DND-41 (cell line): ENCODE measurements at regions not wholly inside any gene's neighbourhood (a gene's known extent, or its start where the extent isn't known, plus 50 kb on each side); places are given as distances from the start of the nearest gene placed in this dataset.

ENCODE experiments used
- ATAC-seq: fragments of 200-7000 bp; cut with Tn5 transposase; 3 replicates; pipeline ENCODE4 v1.9.1; 2021; ENCODE audit warnings: low read depth; ENCODE audit not compliant: insufficient read depth
- DNase-seq: peaks from one replicate; pipeline ENCODE4 v3.0.0-alpha.2; 2020
- H2AFZ ChIP-seq: 2 replicates; pipeline ENCODE4 v1.6.0; 2012; ENCODE audit warnings: low read depth, low read length
- H3K27ac ChIP-seq: 2 replicates; pipeline ENCODE4 v1.5.1; 2012; ENCODE audit warnings: low read length, inconsistent platforms
- H3K27me3 ChIP-seq: fragments of 200-600 bp; sonication (generic); 2 replicates; pipeline ENCODE4 v1.6.0; 2012; ENCODE audit warnings: low read length, mild to moderate bottlenecking, inconsistent platforms; ENCODE audit not compliant: insufficient read depth, poor library complexity
- H3K36me3 ChIP-seq: 2 replicates; pipeline ENCODE4 v1.5.1; 2012; ENCODE audit warnings: low read length, inconsistent platforms; ENCODE audit not compliant: insufficient read depth
- H3K4me1 ChIP-seq: 2 replicates; pipeline ENCODE4 v1.5.1; 2012; ENCODE audit warnings: mild to moderate bottlenecking, low read length; ENCODE audit not compliant: insufficient read depth
- H3K4me2 ChIP-seq: 2 replicates; pipeline ENCODE4 v1.6.0; 2012; ENCODE audit warnings: mild to moderate bottlenecking, moderate library complexity, low read length, inconsistent platforms; ENCODE audit not compliant: insufficient read depth
- H3K4me3 ChIP-seq, 2 experiments: fragments of 200-600 bp in 1 of 2; shearing (Covaris generic) in 1 of 2; 2 replicates each; pipeline ENCODE4 v1.5.1; 2012 to 2016; ENCODE audit warnings: inconsistent platforms in 2 of 2, low read length in 2 of 2, mild to moderate bottlenecking in 2 of 2, low read depth in 1 of 2, moderate library complexity in 1 of 2
- H3K79me2 ChIP-seq: 2 replicates; pipeline ENCODE4 v1.6.0; 2012; ENCODE audit warnings: low read length, inconsistent platforms; ENCODE audit not compliant: insufficient read depth
- H3K9ac ChIP-seq: 2 replicates; pipeline ENCODE4 v1.6.0; 2012; ENCODE audit warnings: low read depth, mild to moderate bottlenecking, inconsistent platforms, low read length, moderate library complexity
- H3K9me3 ChIP-seq: 2 replicates; pipeline ENCODE4 v1.5.1; 2012; ENCODE audit warnings: low read length, moderate library complexity, mild to moderate bottlenecking, inconsistent platforms; ENCODE audit not compliant: insufficient read depth, severe bottlenecking
- H4K20me1 ChIP-seq: 2 replicates; pipeline ENCODE4 v1.6.0; 2012; ENCODE audit warnings: low read length; ENCODE audit not compliant: insufficient read depth
- CTCF ChIP-seq: IDR thresholded peaks from 2 replicates; pipeline ENCODE4 v1.5.1; 2012; ENCODE audit warnings: borderline replicate concordance, low read length, moderate library complexity, mild to moderate bottlenecking; ENCODE audit not compliant: poor library complexity, severe bottlenecking; ENCODE audit errors: extremely low read depth
- EZH2 ChIP-seq: IDR thresholded peaks from 3 replicates; pipeline ENCODE4 v1.6.1; 2012; ENCODE audit warnings: borderline replicate concordance, low read depth, mild to moderate bottlenecking, moderate library complexity, low read length, inconsistent platforms; ENCODE audit not compliant: severe bottlenecking

- H3K9ac ChIP-seq: no peak overlapping the region
- no peak overlapping the region for H3K4me3 ChIP-seq
- H3K79me2 ChIP-seq: no peaks in the 10 kb centered on the region
- H2AFZ ChIP-seq: no peak overlapping the region
- no peaks in the 10 kb centered on the region for H3K4me1 ChIP-seq
- no peak overlapping the region for H3K27ac ChIP-seq
- H4K20me1 ChIP-seq: no peaks in the 10 kb centered on the region
- TF ChIP-seq EZH2 (no peak), CTCF (no peak)
- H3K36me3 ChIP-seq: no peaks in the 10 kb centered on the region
- H3K27me3 ChIP-seq: no peaks in the 10 kb centered on the region
- ATAC-seq (no peak), DNase-seq (no peak)
- H3K9me3 ChIP-seq: no peaks in the 10 kb centered on the region
- no peak overlapping the region for H3K4me2 ChIP-seq
Observed at GRCh38 chr16:73131156-73131862, 83.4 kb upstream of the ZFHX3 start.

- Histone ChIP-seq H4K20me1 (no peaks in the 10 kb centered on the region), H3K9me3 (no peaks in the 10 kb centered on the region), H3K4me1 (no peaks in the 10 kb centered on the region), H3K4me2 (no peak overlapping the region), H3K79me2 (no peaks in the 10 kb centered on the region), H3K27me3 (no peaks in the 10 kb centered on the region), H3K36me3 (no peaks in the 10 kb centered on the region), H3K27ac (no peak overlapping the region), H3K9ac (no peak overlapping the region), H2AFZ (no peak overlapping the region), H3K4me3 (no peak overlapping the region)
- ATAC-seq: no peak
- DNase-seq: no peak
- TF ChIP-seq EZH2 (no peak), CTCF (no peak)
Observed at GRCh38 chr16:73129455-73129854, 81.5 kb upstream of the ZFHX3 start.

GRCh38 chr16:73126525-73126853 lies 78.6 kb upstream of the ZFHX3 start:
- Histone ChIP-seq H3K9me3 (no peaks in the 10 kb centered on the region), H4K20me1 (no peaks in the 10 kb centered on the region), H3K4me3 (no peak overlapping the region), H3K9ac (no peak overlapping the region), H3K4me1 (no peaks in the 10 kb centered on the region), H2AFZ (no peak overlapping the region), H3K27ac (no peak overlapping the region), H3K36me3 (no peaks in the 10 kb centered on the region), H3K4me2 (no peak overlapping the region), H3K27me3 (no peaks in the 10 kb centered on the region), H3K79me2 (no peaks in the 10 kb centered on the region)
- no peak for DNase-seq
- no peak for ATAC-seq
- no peak for TF ChIP-seq CTCF
- no peak for TF ChIP-seq EZH2
